CD4-positive, alpha-beta T cell (primary cell): ENCODE measurements at regions not wholly inside any gene's neighbourhood (a gene's known extent, or its start where the extent isn't known, plus 50 kb on each side); places are given as distances from the start of the nearest gene placed in this dataset.

Experiments used
- ATAC-seq: fragments of 200-7000 bp; cut with Tn5 transposase; one replicate; pipeline ENCODE4 v1.10.0; 2022; ENCODE audit warnings: mild to moderate bottlenecking; ENCODE audit not compliant: poor library complexity
- CTCF ChIA-PET: fragments of 350-600 bp; sonication (Branson Sonifier 250); formaldehyde crosslinking; loops from one replicate; lab custom pipeline; 2021; ENCODE audit warnings: antibody characterized with exemption, inconsistent platforms; lab: Charles Lee
- POLR2A ChIA-PET: fragments of 350-600 bp; sonication (Branson Sonifier 250); formaldehyde crosslinking; loops from one replicate; lab custom pipeline; 2021; ENCODE audit warnings: antibody characterized with exemption, inconsistent platforms; lab: Charles Lee
- DNase-seq, 14 experiments: peaks; one replicate each; pipeline ENCODE4 v3.0.0-alpha.2; 2013 to 2020; ENCODE audit warnings: mixed read lengths in 2 of 14
- H3K27ac ChIP-seq, 2 donors: one replicate each; pipeline versions ENCODE4 v1.5.1 to v1.7.0; 2013; ENCODE audit warnings: low read length in 2 of 2, low read depth in 1 of 2, mild to moderate bottlenecking in 1 of 2
- H3K27me3 ChIP-seq, 2 experiments: 1 replicate in 1 of 2; 2 replicates in 1 of 2; pipeline versions ENCODE4 v1.6.1 to v1.7.0; 2013; ENCODE audit warnings: low read length in 2 of 2, control low read depth in 1 of 2, mild to moderate bottlenecking in 1 of 2, moderate library complexity in 1 of 2; ENCODE audit not compliant: insufficient read depth in 2 of 2, control insufficient read depth in 1 of 2
- H3K36me3 ChIP-seq: one replicate; pipeline ENCODE4 v1.6.1; 2013; ENCODE audit warnings: low read length, control low read depth; ENCODE audit not compliant: insufficient read depth
- H3K4me1 ChIP-seq: one replicate; pipeline ENCODE4 v1.6.1; 2013; ENCODE audit warnings: low read length, control low read depth; ENCODE audit not compliant: insufficient read depth
- H3K4me3 ChIP-seq: one replicate; pipeline ENCODE4 v1.5.1; 2013; ENCODE audit warnings: mild to moderate bottlenecking, low read length, moderate library complexity
- H3K9me3 ChIP-seq, 2 experiments: 1 replicate in 1 of 2; 2 replicates in 1 of 2; pipeline versions ENCODE4 v1.6.1 to v1.7.0; 2013; ENCODE audit warnings: low read length in 2 of 2, mild to moderate bottlenecking in 2 of 2, control low read depth in 1 of 2, moderate library complexity in 1 of 2; ENCODE audit not compliant: control insufficient read depth in 1 of 2, insufficient read depth in 1 of 2
- H3K27ac Mint-ChIP-seq: one replicate; pipeline ENCODE4 v1.8.0; 2020; ENCODE audit warnings: mixed read lengths
- H3K27me3 Mint-ChIP-seq: one replicate; pipeline ENCODE4 v1.8.0; 2021; ENCODE audit warnings: mixed read lengths
- H3K36me3 Mint-ChIP-seq: one replicate; pipeline ENCODE4 v1.8.0; 2021; ENCODE audit warnings: low read depth, mixed read lengths
- H3K4me1 Mint-ChIP-seq: one replicate; pipeline ENCODE4 v1.8.0; 2021; ENCODE audit warnings: low read depth, mixed read lengths
- H3K4me3 Mint-ChIP-seq: one replicate; pipeline ENCODE4 v1.8.0; 2020; ENCODE audit warnings: mild to moderate bottlenecking, mixed read lengths
- H3K9me3 Mint-ChIP-seq: one replicate; pipeline ENCODE4 v1.8.0; 2020; ENCODE audit warnings: mixed read lengths
- CTCF ChIP-seq: fragments of 200-600 bp; IDR thresholded peaks from one replicate; pipeline ENCODE4 v1.8.0; 2022; ENCODE audit warnings: antibody characterized with exemption, mild to moderate bottlenecking
- intact Hi-C, 2 experiments: fragments of 100-400 bp; cut with DNase I in 1 of 2; cut with micrococcal nuclease in 1 of 2; formaldehyde crosslinking; loops; one replicate each; pipeline versions ENCODE4 v1.15.1 to v1.9.0; 2023 to 2025; cut with DNase I, micrococcal nuclease

DNA sequence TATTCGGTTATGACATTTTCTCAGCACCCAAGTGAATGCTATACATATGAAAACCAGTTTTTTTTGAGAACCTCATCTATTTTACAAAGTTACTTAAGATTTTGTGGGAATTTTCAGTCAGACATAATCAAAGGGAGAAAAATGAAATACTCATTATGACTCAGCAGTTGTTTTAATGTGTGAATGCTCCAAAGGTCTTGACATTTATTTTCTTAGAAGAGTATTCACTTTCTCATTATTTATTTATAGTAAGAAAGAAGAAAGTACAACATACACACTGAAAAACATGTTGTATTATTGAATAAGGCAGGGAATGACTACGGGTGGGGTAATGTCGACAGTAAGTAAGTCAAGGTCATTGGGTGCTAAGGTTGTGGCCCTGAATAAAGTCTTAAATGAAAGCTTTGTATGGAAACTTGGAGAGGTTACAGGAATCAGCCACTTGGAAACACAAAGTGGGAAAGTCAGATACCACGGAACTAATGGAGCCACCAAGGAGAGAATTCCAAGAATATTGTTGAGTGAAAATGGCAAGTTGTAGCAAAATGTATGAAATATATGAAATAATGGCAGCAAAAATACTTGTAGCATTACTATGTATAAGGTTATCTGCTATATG is 844.5 kb downstream of the TBL1XR1 start:
- intact Hi-C loops, result no loop called here
- Mint-ChIP-seq H3K36me3 (no peaks in the 10 kb centered on the region), H3K4me3 (no peak overlapping the region), H3K27me3 (no peaks in the 10 kb centered on the region), H3K27ac (no peak overlapping the region), H3K9me3 (peaks cover 12% of the 10 kb centered on the region), H3K4me1 (no peaks in the 10 kb centered on the region)
- ChIA-PET CTCF (no interaction called here), POLR2A (no interaction called here)
- H3K4me3 ChIP-seq, result no peak overlapping the region
- H3K4me1 ChIP-seq, result no peaks in the 10 kb centered on the region
- H3K9me3 ChIP-seq, result peaks cover 0 to 3% of the 10 kb centered on the region in 2 experiments
- TF ChIP-seq CTCF, result no peak
- H3K27ac ChIP-seq, result no peak overlapping the region
- ATAC-seq (no peak), DNase-seq (no peak)
- H3K36me3 ChIP-seq, result no peaks in the 10 kb centered on the region
- no peaks in the 10 kb centered on the region for H3K27me3 ChIP-seq

- Histone ChIP-seq H3K27ac (no peak overlapping the region), H3K36me3 (no peaks in the 10 kb centered on the region), H3K4me1 (no peaks in the 10 kb centered on the region), H3K27me3 (no peaks in the 10 kb centered on the region), H3K9me3 (peaks cover 0 to 3% of the 10 kb centered on the region in 2 experiments), H3K4me3 (no peak overlapping the region)
- no peaks in the 10 kb centered on the region for H3K27me3 Mint-ChIP-seq
- TF ChIP-seq CTCF, result no peak
- POLR2A ChIA-PET, result no interaction called here
- ATAC-seq, result no peak
- CTCF ChIA-PET, result no interaction called here
- H3K9me3 Mint-ChIP-seq, result peaks cover 12% of the 10 kb centered on the region
- H3K27ac Mint-ChIP-seq, result no peak overlapping the region
- no peaks in the 10 kb centered on the region for H3K4me1 Mint-ChIP-seq
- intact Hi-C loops, result no loop called here
- DNase-seq, result no peak
- no peaks in the 10 kb centered on the region for H3K36me3 Mint-ChIP-seq
- no peak overlapping the region for H3K4me3 Mint-ChIP-seq
These were observed 845.9 kb downstream of the TBL1XR1 start for GRCh38 chr3:176351408-176351807.

- no peak for ATAC-seq
- Mint-ChIP-seq H3K4me1 (no peaks in the 10 kb centered on the region), H3K27me3 (no peaks in the 10 kb centered on the region), H3K27ac (no peak overlapping the region), H3K36me3 (no peaks in the 10 kb centered on the region), H3K4me3 (no peak overlapping the region), H3K9me3 (peaks cover 11% of the 10 kb centered on the region)
- intact Hi-C loops, result no loop called here
- Histone ChIP-seq H3K4me1 (no peaks in the 10 kb centered on the region), H3K9me3 (peaks cover 0 to 8% of the 10 kb centered on the region in 2 experiments), H3K27ac (no peak overlapping the region), H3K27me3 (no peaks in the 10 kb centered on the region), H3K4me3 (no peak overlapping the region), H3K36me3 (no peaks in the 10 kb centered on the region)
- ChIA-PET CTCF (no interaction called here), POLR2A (no interaction called here)
- DNase-seq, result no peak
- no peak for TF ChIP-seq CTCF
These were observed 847.6 kb downstream of the TBL1XR1 start for GRCh38 chr3:176349706-176350105.
